GM23338 (cell line): ENCODE measurements at regions not wholly inside any gene's neighbourhood (a gene's known extent, or its start where the extent isn't known, plus 50 kb on each side); places are given as distances from the start of the nearest gene placed in this dataset.

ENCODE experiments used
- ATAC-seq: fragments of 200-7000 bp; cut with Tn5 transposase; 3 replicates; pipeline ENCODE4 v1.9.1; 2020
- DNase-seq: peaks from one replicate; pipeline ENCODE4 v3.0.0-alpha.2; 2015; ENCODE audit warnings: low spot score
- H2AFZ ChIP-seq: fragments of 200-600 bp; sonication (generic); 2 replicates; pipeline ENCODE4 v1.8.0; 2016; ENCODE audit warnings: antibody characterized with exemption, mild to moderate bottlenecking, moderate library complexity
- H3F3A ChIP-seq: fragments of 200-600 bp; sonication (generic); replicated peaks from 2 replicates; pipeline ENCODE4 v1.8.0; 2017; ENCODE audit warnings: antibody characterized with exemption, mixed run types, low read depth
- H3K27ac ChIP-seq: fragments of 200-600 bp; sonication (generic); 2 replicates; pipeline ENCODE4 v1.6.1; 2016; ENCODE audit warnings: low read depth
- H3K27me3 ChIP-seq: fragments of 200-600 bp; sonication (generic); 2 replicates; pipeline ENCODE4 v1.8.0; 2016; ENCODE audit warnings: mild to moderate bottlenecking, mixed run types, moderate library complexity; ENCODE audit not compliant: insufficient read depth
- H3K36me3 ChIP-seq: fragments of 200-600 bp; sonication (generic); 2 replicates; pipeline ENCODE4 v1.8.0; 2016; ENCODE audit warnings: mild to moderate bottlenecking; ENCODE audit not compliant: insufficient read depth
- H3K4me1 ChIP-seq: fragments of 200-600 bp; sonication (generic); 2 replicates; pipeline ENCODE4 v1.8.0; 2016; ENCODE audit warnings: mild to moderate bottlenecking, moderate library complexity; ENCODE audit not compliant: insufficient read depth
- H3K4me2 ChIP-seq: fragments of 200-600 bp; sonication (generic); 2 replicates; pipeline ENCODE4 v1.7.1; 2017; ENCODE audit warnings: mixed run types
- H3K4me3 ChIP-seq: fragments of 200-600 bp; sonication (generic); 2 replicates; pipeline ENCODE4 v1.6.1; 2016; ENCODE audit warnings: mixed run types
- H3K79me2 ChIP-seq: fragments of 200-600 bp; sonication (generic); replicated peaks from 2 replicates; pipeline ENCODE4 v1.8.0; 2017; ENCODE audit warnings: mild to moderate bottlenecking; ENCODE audit not compliant: insufficient read depth
- H3K9me2 ChIP-seq: fragments of 200-600 bp; sonication (generic); 2 replicates; pipeline ENCODE4 v1.8.0; 2017; ENCODE audit not compliant: insufficient read depth
- H4K20me1 ChIP-seq: fragments of 200-600 bp; sonication (generic); replicated peaks from 2 replicates; pipeline ENCODE4 v1.8.0; 2017; ENCODE audit warnings: mild to moderate bottlenecking; ENCODE audit not compliant: insufficient read depth
- H3K27ac Mint-ChIP-seq: 2 replicates; pipeline ENCODE4 v1.8.0; 2020; ENCODE audit warnings: inconsistent platforms, mild to moderate bottlenecking, moderate library complexity, mixed read lengths
- H3K27me3 Mint-ChIP-seq: 3 replicates; pipeline ENCODE4 v1.8.0; 2022; ENCODE audit warnings: low read depth, mild to moderate bottlenecking, moderate library complexity, mixed read lengths, inconsistent platforms; ENCODE audit not compliant: insufficient read depth, poor library complexity
- H3K36me3 Mint-ChIP-seq: 3 replicates; pipeline ENCODE4 v1.8.0; 2021; ENCODE audit warnings: low read depth, mild to moderate bottlenecking, inconsistent platforms, moderate library complexity, mixed read lengths
- H3K4me1 Mint-ChIP-seq: 3 replicates; pipeline ENCODE4 v1.8.0; 2020; ENCODE audit warnings: mild to moderate bottlenecking, inconsistent platforms, mixed read lengths
- H3K4me3 Mint-ChIP-seq: 3 replicates; pipeline ENCODE4 v1.8.0; 2021; ENCODE audit warnings: moderate library complexity, mild to moderate bottlenecking, inconsistent platforms, mixed read lengths
- H3K9me3 Mint-ChIP-seq: 3 replicates; pipeline ENCODE4 v1.8.0; 2020; ENCODE audit warnings: moderate library complexity, mild to moderate bottlenecking, inconsistent platforms, mixed read lengths
- EZH2 ChIP-seq: fragments of 200-600 bp; sonication (generic); IDR thresholded peaks from one replicate; pipeline ENCODE4 v1.8.0; 2017; ENCODE audit warnings: antibody characterized with exemption, mild to moderate bottlenecking, low read depth; ENCODE audit not compliant: unreplicated experiment
- JUNB ChIP-seq: IDR thresholded peaks from one replicate; pipeline ENCODE4 v1.6.1; 2016; ENCODE audit warnings: antibody characterized with exemption; ENCODE audit not compliant: unreplicated experiment
- NANOG ChIP-seq: IDR thresholded peaks from 2 replicates; pipeline ENCODE4 v1.6.1; 2016; ENCODE audit warnings: antibody characterized with exemption, borderline replicate concordance
- POLR2AphosphoS5 ChIP-seq: IDR thresholded peaks from 2 replicates; pipeline ENCODE4 v1.6.1; 2016; ENCODE audit warnings: antibody characterized with exemption, low read depth
- STAT1 ChIP-seq: IDR thresholded peaks from one replicate; pipeline ENCODE4 v1.6.1; 2016; ENCODE audit warnings: antibody characterized with exemption; ENCODE audit not compliant: unreplicated experiment
- ZNF114 ChIP-seq: fragments of 250-450 bp; sonication (Bioruptor Pico); IDR thresholded peaks from 2 replicates; pipeline ENCODE4 v1.5.0; 2020; ENCODE audit warnings: mild to moderate bottlenecking, moderate library complexity
- ZNF331 ChIP-seq: fragments of 250-450 bp; sonication (Bioruptor Pico); IDR thresholded peaks from 2 replicates; pipeline ENCODE4 v1.5.0; 2020; ENCODE audit warnings: low read depth, mild to moderate bottlenecking, moderate library complexity
- TF ChIP-seq, protein P1 (sequence below): IDR thresholded peaks from one replicate; pipeline ENCODE4 v1.6.1; 2018; ENCODE audit warnings: antibody characterized with exemption; ENCODE audit not compliant: unreplicated experiment
- TF ChIP-seq, protein P2 (sequence below), 2 experiments: fragments of 200-600 bp in 1 of 2; sonication (generic) in 1 of 2; conservative IDR thresholded peaks; 2 replicates each; pipeline versions ENCODE4 v1.5.1 to v1.6.1; 2016 to 2017; ENCODE audit warnings: antibody characterized with exemption in 2 of 2, low read depth in 2 of 2, mild to moderate bottlenecking in 2 of 2, moderate library complexity in 1 of 2

DNA sequence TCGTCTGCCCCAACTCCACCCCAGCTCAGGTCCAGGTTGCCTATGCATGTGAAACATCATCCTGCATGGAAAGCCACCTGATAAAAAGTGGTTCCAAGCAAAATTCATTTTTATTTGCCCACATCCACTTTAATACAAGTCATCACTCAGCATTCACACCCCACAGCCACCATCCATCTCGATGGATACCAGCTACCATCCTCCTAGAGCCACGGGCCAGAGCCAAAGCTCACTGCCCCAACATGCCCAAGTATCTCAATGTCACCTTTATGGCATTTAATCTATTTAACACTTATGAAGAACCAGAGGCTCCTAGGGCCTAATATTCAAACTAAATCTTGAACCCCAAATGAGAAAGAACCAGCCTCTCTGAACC, 70.5 kb downstream of the COPRS start:
- no peaks in the 10 kb centered on the region for H3K4me1 ChIP-seq
- no peak overlapping the region for H3K4me3 Mint-ChIP-seq
- H3K36me3 Mint-ChIP-seq = no peaks in the 10 kb centered on the region
- H2AFZ ChIP-seq = 0 out of 2 replicates have a peak overlapping the region, but pooled peaks have one; percentile 56
- H3K27me3 ChIP-seq = no peaks in the 10 kb centered on the region
- H3K9me2 ChIP-seq = no peaks in the 10 kb centered on the region
- no peaks in the 10 kb centered on the region for H3K36me3 ChIP-seq
- TF ChIP-seq NANOG (no peak), EZH2 (no peak), POLR2AphosphoS5 (no peak)
- TF ChIP-seq, protein P1, sequence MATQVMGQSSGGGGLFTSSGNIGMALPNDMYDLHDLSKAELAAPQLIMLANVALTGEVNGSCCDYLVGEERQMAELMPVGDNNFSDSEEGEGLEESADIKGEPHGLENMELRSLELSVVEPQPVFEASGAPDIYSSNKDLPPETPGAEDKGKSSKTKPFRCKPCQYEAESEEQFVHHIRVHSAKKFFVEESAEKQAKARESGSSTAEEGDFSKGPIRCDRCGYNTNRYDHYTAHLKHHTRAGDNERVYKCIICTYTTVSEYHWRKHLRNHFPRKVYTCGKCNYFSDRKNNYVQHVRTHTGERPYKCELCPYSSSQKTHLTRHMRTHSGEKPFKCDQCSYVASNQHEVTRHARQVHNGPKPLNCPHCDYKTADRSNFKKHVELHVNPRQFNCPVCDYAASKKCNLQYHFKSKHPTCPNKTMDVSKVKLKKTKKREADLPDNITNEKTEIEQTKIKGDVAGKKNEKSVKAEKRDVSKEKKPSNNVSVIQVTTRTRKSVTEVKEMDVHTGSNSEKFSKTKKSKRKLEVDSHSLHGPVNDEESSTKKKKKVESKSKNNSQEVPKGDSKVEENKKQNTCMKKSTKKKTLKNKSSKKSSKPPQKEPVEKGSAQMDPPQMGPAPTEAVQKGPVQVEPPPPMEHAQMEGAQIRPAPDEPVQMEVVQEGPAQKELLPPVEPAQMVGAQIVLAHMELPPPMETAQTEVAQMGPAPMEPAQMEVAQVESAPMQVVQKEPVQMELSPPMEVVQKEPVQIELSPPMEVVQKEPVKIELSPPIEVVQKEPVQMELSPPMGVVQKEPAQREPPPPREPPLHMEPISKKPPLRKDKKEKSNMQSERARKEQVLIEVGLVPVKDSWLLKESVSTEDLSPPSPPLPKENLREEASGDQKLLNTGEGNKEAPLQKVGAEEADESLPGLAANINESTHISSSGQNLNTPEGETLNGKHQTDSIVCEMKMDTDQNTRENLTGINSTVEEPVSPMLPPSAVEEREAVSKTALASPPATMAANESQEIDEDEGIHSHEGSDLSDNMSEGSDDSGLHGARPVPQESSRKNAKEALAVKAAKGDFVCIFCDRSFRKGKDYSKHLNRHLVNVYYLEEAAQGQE = no peak
- no peak overlapping the region for H3K4me3 ChIP-seq
- H3K27ac Mint-ChIP-seq = no peak overlapping the region
- H3K27me3 Mint-ChIP-seq = no peaks in the 10 kb centered on the region
- DNase-seq (no peak), ATAC-seq (no peak)
- no peak overlapping the region for H3K4me2 ChIP-seq
- no peaks in the 10 kb centered on the region; the same call in 1 of the 3 replicates for H3K9me3 Mint-ChIP-seq
- no peak overlapping the region for H3K27ac ChIP-seq
- H3K79me2 ChIP-seq = no peaks in the 10 kb centered on the region
- H3K4me1 Mint-ChIP-seq = no peaks in the 10 kb centered on the region
- H3F3A ChIP-seq = no peaks in the 10 kb centered on the region
- H4K20me1 ChIP-seq = no peaks in the 10 kb centered on the region

DNA sequence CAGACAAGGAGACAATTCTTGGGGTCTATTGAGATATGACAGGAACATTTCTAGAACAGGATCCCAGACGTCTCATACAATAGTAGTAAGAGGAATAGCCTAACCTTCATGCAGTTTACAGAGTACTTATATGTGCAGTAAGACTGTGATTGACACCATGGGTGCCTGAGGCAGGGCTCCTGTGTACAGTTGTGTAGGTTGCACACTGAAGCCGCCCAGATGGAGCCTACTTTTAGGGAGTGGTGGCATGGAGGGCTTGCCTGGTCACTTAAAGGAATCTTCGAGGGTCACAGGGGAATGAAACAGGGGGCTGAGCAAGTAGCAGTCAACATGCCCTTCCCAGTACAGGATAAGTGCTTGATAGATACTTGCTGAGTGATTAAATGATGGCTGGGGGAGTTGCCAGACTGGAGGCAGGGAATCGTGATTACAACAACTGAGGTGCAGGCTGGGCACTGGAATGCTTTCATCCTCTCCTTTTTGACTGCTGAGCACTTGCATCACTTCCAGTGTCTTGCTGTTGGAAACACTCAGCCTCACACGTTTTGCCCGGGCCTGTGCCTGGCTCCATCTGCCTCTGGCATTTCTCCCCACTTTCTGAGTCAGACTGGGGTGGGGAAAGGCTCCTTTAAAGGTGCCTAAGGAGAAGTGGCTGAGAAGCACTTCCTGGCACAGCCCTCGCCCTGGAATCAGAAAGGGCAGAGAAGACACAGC, 71.0 kb downstream of the COPRS start:
- Histone ChIP-seq H3K9me2 (no peaks in the 10 kb centered on the region), H3K79me2 (no peaks in the 10 kb centered on the region), H3F3A (no peaks in the 10 kb centered on the region), H3K27me3 (no peaks in the 10 kb centered on the region), H3K4me2 (no peak overlapping the region), H3K27ac (no peak overlapping the region), H3K36me3 (no peaks in the 10 kb centered on the region), H2AFZ (0 out of 2 replicates have a peak overlapping the region, but pooled peaks have one; percentile 56), H3K4me1 (no peaks in the 10 kb centered on the region), H4K20me1 (no peaks in the 10 kb centered on the region), H3K4me3 (no peak overlapping the region)
- no peak for DNase-seq
- H3K4me3 Mint-ChIP-seq = no peak overlapping the region
- no peaks in the 10 kb centered on the region; the same call in 2 of the 3 replicates for H3K9me3 Mint-ChIP-seq
- no peak overlapping the region for H3K27ac Mint-ChIP-seq
- no peaks in the 10 kb centered on the region for H3K4me1 Mint-ChIP-seq
- no peaks in the 10 kb centered on the region for H3K27me3 Mint-ChIP-seq
- no peaks in the 10 kb centered on the region for H3K36me3 Mint-ChIP-seq
- no peak for ATAC-seq
- TF ChIP-seq STAT1 = no peak
- TF ChIP-seq, protein P1 = no peak
- no peak for TF ChIP-seq JUNB
- TF ChIP-seq, protein P2, sequence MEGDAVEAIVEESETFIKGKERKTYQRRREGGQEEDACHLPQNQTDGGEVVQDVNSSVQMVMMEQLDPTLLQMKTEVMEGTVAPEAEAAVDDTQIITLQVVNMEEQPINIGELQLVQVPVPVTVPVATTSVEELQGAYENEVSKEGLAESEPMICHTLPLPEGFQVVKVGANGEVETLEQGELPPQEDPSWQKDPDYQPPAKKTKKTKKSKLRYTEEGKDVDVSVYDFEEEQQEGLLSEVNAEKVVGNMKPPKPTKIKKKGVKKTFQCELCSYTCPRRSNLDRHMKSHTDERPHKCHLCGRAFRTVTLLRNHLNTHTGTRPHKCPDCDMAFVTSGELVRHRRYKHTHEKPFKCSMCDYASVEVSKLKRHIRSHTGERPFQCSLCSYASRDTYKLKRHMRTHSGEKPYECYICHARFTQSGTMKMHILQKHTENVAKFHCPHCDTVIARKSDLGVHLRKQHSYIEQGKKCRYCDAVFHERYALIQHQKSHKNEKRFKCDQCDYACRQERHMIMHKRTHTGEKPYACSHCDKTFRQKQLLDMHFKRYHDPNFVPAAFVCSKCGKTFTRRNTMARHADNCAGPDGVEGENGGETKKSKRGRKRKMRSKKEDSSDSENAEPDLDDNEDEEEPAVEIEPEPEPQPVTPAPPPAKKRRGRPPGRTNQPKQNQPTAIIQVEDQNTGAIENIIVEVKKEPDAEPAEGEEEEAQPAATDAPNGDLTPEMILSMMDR (conservative IDR thresholded peaks at IDR 0.05; ENCODE audit: low read depth in 2 of 2) = no peak
- TF ChIP-seq ZNF114 (CRISPR knock-in tag) = no peak
- TF ChIP-seq ZNF331 = no peak
